B cell (primary cell): ENCODE measurements at regions not wholly inside any gene's neighbourhood (a gene's known extent, or its start where the extent isn't known, plus 50 kb on each side); places are given as distances from the start of the nearest gene placed in this dataset.

Experiments
- ATAC-seq: fragments of 200-7000 bp; cut with Tn5 transposase; one replicate; pipeline ENCODE4 v1.10.0; 2021; ENCODE audit warnings: low read depth, mild to moderate bottlenecking, moderate number of reproducible peaks, moderate library complexity
- CTCF ChIA-PET: fragments of 350-600 bp; sonication (Branson Sonifier 250); formaldehyde crosslinking; loops from one replicate; lab custom pipeline; 2021; ENCODE audit warnings: antibody characterized with exemption, inconsistent platforms; lab: Charles Lee
- POLR2A ChIA-PET: fragments of 350-600 bp; sonication (Branson Sonifier 250); formaldehyde crosslinking; loops from one replicate; lab custom pipeline; 2021; ENCODE audit warnings: antibody characterized with exemption; lab: Charles Lee
- DNase-seq: peaks from one replicate; pipeline ENCODE4 v3.0.0; 2013
- H2AFZ ChIP-seq: 2 replicates; pipeline ENCODE4 v1.6.1; 2012; ENCODE audit warnings: mild to moderate bottlenecking, low read depth, low read length; ENCODE audit not compliant: insufficient read depth, poor library complexity, severe bottlenecking
- H3K27ac ChIP-seq, 2 donors: 1 replicate in 1 of 2; 2 replicates in 1 of 2; pipeline ENCODE4 v1.5.1; 2012 to 2013; ENCODE audit warnings: low read length in 2 of 2, mild to moderate bottlenecking in 2 of 2, moderate library complexity in 1 of 2
- H3K27me3 ChIP-seq, 4 experiments: fragments of 200-600 bp in 1 of 4; sonication (generic) in 1 of 4; replicated peaks in 1 of 4; 1 replicate in 2 of 4; 2 replicates in 2 of 4; pipeline versions ENCODE4 v1.6.1 to v1.7.0; 2013 to 2016; ENCODE audit warnings: low read length in 3 of 4, mild to moderate bottlenecking in 2 of 4, mixed read lengths in 1 of 4, moderate library complexity in 1 of 4; ENCODE audit not compliant: insufficient read depth in 4 of 4, control insufficient read depth in 3 of 4; ENCODE audit errors: control extremely low read depth in 1 of 4
- H3K36me3 ChIP-seq, 2 experiments: replicated peaks in 1 of 2; 1 replicate in 1 of 2; 2 replicates in 1 of 2; pipeline versions ENCODE4 v1.6.1 to v1.7.1; 2013; ENCODE audit warnings: low read length in 1 of 2; ENCODE audit not compliant: insufficient read depth in 2 of 2, control insufficient read depth in 1 of 2; ENCODE audit errors: control extremely low read depth in 1 of 2, extremely low read depth in 1 of 2
- H3K4me1 ChIP-seq, 2 donors: fragments of 200-600 bp in 1 of 2; sonication (generic) in 1 of 2; 1 replicate in 1 of 2; 2 replicates in 1 of 2; pipeline versions ENCODE4 v1.5.1 to v1.6.1; 2013 to 2017; ENCODE audit warnings: low read length in 2 of 2; ENCODE audit not compliant: control insufficient read depth in 2 of 2, insufficient read depth in 2 of 2
- H3K4me2 ChIP-seq: replicated peaks from 2 replicates; pipeline ENCODE3; 2012; ENCODE audit warnings: mild to moderate bottlenecking, low read depth, low read length; ENCODE audit not compliant: poor library complexity, severe bottlenecking
- H3K4me3 ChIP-seq, 5 experiments: fragments of 200-600 bp in 1 of 5; sonication (generic) in 1 of 5; 1 replicate in 3 of 5; 2 replicates in 2 of 5; pipeline versions ENCODE4 v1.5.1 to v1.7.0; 2011 to 2016; ENCODE audit warnings: low read length in 4 of 5, mild to moderate bottlenecking in 4 of 5, low read depth in 2 of 5, control low read depth in 1 of 5, moderate library complexity in 1 of 5; ENCODE audit not compliant: insufficient read depth in 1 of 5; ENCODE audit errors: control extremely low read depth in 1 of 5, extremely low read depth in 1 of 5
- H3K79me2 ChIP-seq: fragments of 200-600 bp; sonication (generic); one replicate; pipeline ENCODE4 v1.6.0; 2016; ENCODE audit warnings: low read length; ENCODE audit not compliant: control insufficient read depth, insufficient read depth
- H3K9ac ChIP-seq: fragments of 200-600 bp; sonication (generic); 2 replicates; pipeline ENCODE4 v1.6.1; 2017; ENCODE audit warnings: mild to moderate bottlenecking, low read length, moderate library complexity
- H3K9me3 ChIP-seq, 3 donors: one replicate each; pipeline versions ENCODE4 v1.6.1 to v1.7.1; 2013; ENCODE audit warnings: low read length in 2 of 3; ENCODE audit not compliant: control insufficient read depth in 2 of 3, insufficient read depth in 1 of 3; ENCODE audit errors: control extremely low read depth in 1 of 3
- H4K20me1 ChIP-seq: 2 replicates; pipeline ENCODE4 v1.6.0; 2012; ENCODE audit warnings: mild to moderate bottlenecking, low read length; ENCODE audit not compliant: insufficient read depth, control insufficient read depth, poor library complexity, severe bottlenecking
- H3K27ac Mint-ChIP-seq: one replicate; pipeline ENCODE4 v1.8.0; 2021; ENCODE audit warnings: mixed read lengths
- H3K27me3 Mint-ChIP-seq: one replicate; pipeline ENCODE4 v1.8.0; 2021; ENCODE audit warnings: mixed read lengths
- H3K4me1 Mint-ChIP-seq: one replicate; pipeline ENCODE4 v1.8.0; 2021; ENCODE audit warnings: mixed read lengths
- H3K4me3 Mint-ChIP-seq: one replicate; pipeline ENCODE4 v1.8.0; 2021; ENCODE audit warnings: mixed read lengths
- H3K9me3 Mint-ChIP-seq: one replicate; pipeline ENCODE4 v1.8.0; 2022; ENCODE audit warnings: mixed read lengths; ENCODE audit not compliant: insufficient read depth
- EZH2 ChIP-seq: IDR thresholded peaks from 2 replicates; pipeline ENCODE4 v1.6.1; 2012; ENCODE audit warnings: borderline replicate concordance, low read depth, mild to moderate bottlenecking, moderate library complexity, low read length; ENCODE audit not compliant: insufficient read depth, poor library complexity, severe bottlenecking
- WGBS: methylation state at CpG from one replicate; pipeline ENCODE4 v1.1.5; 2013; ENCODE audit warnings: missing lambda C conversion rate; ENCODE audit not compliant: insufficient coverage; 5-methylcytosine and 5-hydroxymethylcytosine counted together
- intact Hi-C: fragments of 100-400 bp; cut with micrococcal nuclease; formaldehyde crosslinking; loops from one replicate; pipeline ENCODE4 v1.10.0; 2022
- TF ChIP-seq, protein P1 (sequence below): fragments of 200-600 bp; IDR thresholded peaks from one replicate; pipeline ENCODE4 v1.8.0; 2022; ENCODE audit warnings: antibody characterized with exemption, mild to moderate bottlenecking

DNA sequence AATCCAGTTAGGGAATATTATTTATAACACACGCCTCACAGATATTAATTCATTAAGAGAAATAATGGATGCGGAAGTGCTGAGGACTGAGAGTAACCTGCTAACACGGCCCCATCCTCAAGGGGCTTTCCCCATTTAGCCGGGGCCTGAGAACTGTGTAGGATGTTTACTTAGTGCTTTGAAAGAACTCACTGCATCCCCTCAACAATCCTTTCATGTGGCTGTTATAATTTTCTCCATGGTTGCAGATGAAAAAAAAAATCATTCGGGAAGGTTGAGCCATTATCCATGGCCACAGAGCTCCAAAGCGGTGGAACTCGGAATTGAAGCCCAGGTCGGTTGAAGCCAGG, 98.2 kb downstream of the ING1 start:
- peak overlapping the region; percentile 36 for H3K4me3 Mint-ChIP-seq
- H3K4me1 Mint-ChIP-seq, result peaks cover 7% of the 10 kb centered on the region
- TF ChIP-seq, protein P1, sequence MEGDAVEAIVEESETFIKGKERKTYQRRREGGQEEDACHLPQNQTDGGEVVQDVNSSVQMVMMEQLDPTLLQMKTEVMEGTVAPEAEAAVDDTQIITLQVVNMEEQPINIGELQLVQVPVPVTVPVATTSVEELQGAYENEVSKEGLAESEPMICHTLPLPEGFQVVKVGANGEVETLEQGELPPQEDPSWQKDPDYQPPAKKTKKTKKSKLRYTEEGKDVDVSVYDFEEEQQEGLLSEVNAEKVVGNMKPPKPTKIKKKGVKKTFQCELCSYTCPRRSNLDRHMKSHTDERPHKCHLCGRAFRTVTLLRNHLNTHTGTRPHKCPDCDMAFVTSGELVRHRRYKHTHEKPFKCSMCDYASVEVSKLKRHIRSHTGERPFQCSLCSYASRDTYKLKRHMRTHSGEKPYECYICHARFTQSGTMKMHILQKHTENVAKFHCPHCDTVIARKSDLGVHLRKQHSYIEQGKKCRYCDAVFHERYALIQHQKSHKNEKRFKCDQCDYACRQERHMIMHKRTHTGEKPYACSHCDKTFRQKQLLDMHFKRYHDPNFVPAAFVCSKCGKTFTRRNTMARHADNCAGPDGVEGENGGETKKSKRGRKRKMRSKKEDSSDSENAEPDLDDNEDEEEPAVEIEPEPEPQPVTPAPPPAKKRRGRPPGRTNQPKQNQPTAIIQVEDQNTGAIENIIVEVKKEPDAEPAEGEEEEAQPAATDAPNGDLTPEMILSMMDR, result no peak
- TF ChIP-seq EZH2, result no peak
- Histone ChIP-seq H3K27ac (no peak overlapping the region), H2AFZ (peak overlapping the region; percentile 49), H3K79me2 (no peaks in the 10 kb centered on the region), H4K20me1 (no peaks in the 10 kb centered on the region), H3K4me1 (peaks cover 0 to 6% of the 10 kb centered on the region in 2 donors), H3K9ac (no peak overlapping the region), H3K27me3 (peaks cover 0 to 38% (median 12%) of the 10 kb centered on the region in 4 experiments), H3K4me2 (peak overlapping the region; percentile 35), H3K9me3 (peaks cover 0 to 8% (median 0%) of the 10 kb centered on the region in 3 donors), H3K4me3 (no peak overlapping the region), H3K36me3 (no peaks in the 10 kb centered on the region)
- WGBS, result 80% methylated on average over 4 of the region's 8 CpGs
- DNase-seq, result no peak
- ATAC-seq, result no peak
- POLR2A ChIA-PET, result no interaction called here
- CTCF ChIA-PET, result interaction anchor here (1.1 kb wide), 1 partner anchor 167 kb away, joined by 3 read pairs; no protein-coding TSS in a partner anchor
- no peak overlapping the region for H3K27ac Mint-ChIP-seq
- intact Hi-C loops, result no loop called here
- peaks cover 48% of the 10 kb centered on the region for H3K27me3 Mint-ChIP-seq
- no peaks in the 10 kb centered on the region for H3K9me3 Mint-ChIP-seq

GRCh38 chr13:110812121-110812868, 98.8 kb downstream of the ING1 start:
- TF ChIP-seq EZH2, result no peak
- TF ChIP-seq, protein P1, result no peak
- Mint-ChIP-seq H3K4me1 (peaks cover 7% of the 10 kb centered on the region), H3K4me3 (peak overlapping the region; percentile 56), H3K27me3 (peaks cover 44% of the 10 kb centered on the region), H3K27ac (no peak overlapping the region), H3K9me3 (no peaks in the 10 kb centered on the region)
- ChIA-PET POLR2A (interaction anchor here (0.5 kb wide), 1 partner anchor 58 kb away, joined by 4 read pairs; no protein-coding TSS in a partner anchor), CTCF (interaction anchor here (1.1 kb wide), 1 partner anchor 167 kb away, joined by 3 read pairs; no protein-coding TSS in a partner anchor)
- no peak for ATAC-seq
- no peaks in the 10 kb centered on the region for H3K79me2 ChIP-seq
- H3K36me3 ChIP-seq, result no peaks in the 10 kb centered on the region
- DNase-seq, result no peak
- WGBS, result 34% methylated on average over 46 of the region's 48 CpGs
- intact Hi-C loops, result no loop called here
- H3K27ac ChIP-seq, result no peak overlapping the region
- no peaks in the 10 kb centered on the region for H4K20me1 ChIP-seq
- no peak overlapping the region for H3K9ac ChIP-seq
- peaks cover 0 to 6% of the 10 kb centered on the region in 2 donors for H3K4me1 ChIP-seq
- H3K9me3 ChIP-seq, result peaks cover 0 to 8% (median 0%) of the 10 kb centered on the region in 3 donors
- H2AFZ ChIP-seq, result peak overlapping the region; percentile 49
- H3K4me2 ChIP-seq, result peak overlapping the region; percentile 35
- H3K4me3 ChIP-seq, result peak overlapping the region in 1 of 5 experiments; percentile 15
- peaks cover 0 to 38% (median 12%) of the 10 kb centered on the region in 4 experiments for H3K27me3 ChIP-seq
